Mucosa of descending colon (tissue), 3 donors: ENCODE measurements at regions not wholly inside any gene's neighbourhood (a gene's known extent, or its start where the extent isn't known, plus 50 kb on each side); places are given as distances from the start of the nearest gene placed in this dataset.

Source experiments
- ATAC-seq: fragments of 200-7000 bp; cut with Tn5 transposase; one replicate; pipeline ENCODE4 v1.9.1; 2020; ENCODE audit warnings: mild to moderate bottlenecking, moderate library complexity
- DNase-seq, 3 donors: peaks; one replicate each; pipeline ENCODE4 v3.0.0-alpha.2; 2020
- H3K36me3 ChIP-seq: fragments of 200-600 bp; one replicate; pipeline ENCODE4 v1.8.0; 2021; ENCODE audit warnings: low read depth, mild to moderate bottlenecking
- H3K4me1 ChIP-seq: fragments of 200-600 bp; one replicate; pipeline ENCODE4 v1.8.0; 2021; ENCODE audit warnings: low read depth, mild to moderate bottlenecking
- H3K4me3 ChIP-seq: fragments of 200-600 bp; one replicate; pipeline ENCODE4 v1.8.0; 2021; ENCODE audit warnings: mild to moderate bottlenecking
- H3K9me3 ChIP-seq: fragments of 200-600 bp; one replicate; pipeline ENCODE4 v1.8.0; 2021; ENCODE audit warnings: mild to moderate bottlenecking
- intact Hi-C, 2 donors: fragments of 100-400 bp; cut with DNase I in 1 of 2; cut with micrococcal nuclease in 1 of 2; formaldehyde crosslinking; loops; one replicate each; pipeline versions ENCODE4 v1.11.0 to v1.11.1; 2022; cut with DNase I, micrococcal nuclease
- TF ChIP-seq, protein P1 (sequence below): fragments of 200-600 bp; IDR thresholded peaks from one replicate; pipeline ENCODE4 v1.8.0; 2022; ENCODE audit warnings: antibody characterized with exemption, mild to moderate bottlenecking
- donor health status: DM: no; HTN: no; CAD: no; lungs with moderate emphysema.
- donor health status: DM: no; HTN: no; CAD: no.
- donor health status: DM: no; HTN: yes; CAD: no.

DNA sequence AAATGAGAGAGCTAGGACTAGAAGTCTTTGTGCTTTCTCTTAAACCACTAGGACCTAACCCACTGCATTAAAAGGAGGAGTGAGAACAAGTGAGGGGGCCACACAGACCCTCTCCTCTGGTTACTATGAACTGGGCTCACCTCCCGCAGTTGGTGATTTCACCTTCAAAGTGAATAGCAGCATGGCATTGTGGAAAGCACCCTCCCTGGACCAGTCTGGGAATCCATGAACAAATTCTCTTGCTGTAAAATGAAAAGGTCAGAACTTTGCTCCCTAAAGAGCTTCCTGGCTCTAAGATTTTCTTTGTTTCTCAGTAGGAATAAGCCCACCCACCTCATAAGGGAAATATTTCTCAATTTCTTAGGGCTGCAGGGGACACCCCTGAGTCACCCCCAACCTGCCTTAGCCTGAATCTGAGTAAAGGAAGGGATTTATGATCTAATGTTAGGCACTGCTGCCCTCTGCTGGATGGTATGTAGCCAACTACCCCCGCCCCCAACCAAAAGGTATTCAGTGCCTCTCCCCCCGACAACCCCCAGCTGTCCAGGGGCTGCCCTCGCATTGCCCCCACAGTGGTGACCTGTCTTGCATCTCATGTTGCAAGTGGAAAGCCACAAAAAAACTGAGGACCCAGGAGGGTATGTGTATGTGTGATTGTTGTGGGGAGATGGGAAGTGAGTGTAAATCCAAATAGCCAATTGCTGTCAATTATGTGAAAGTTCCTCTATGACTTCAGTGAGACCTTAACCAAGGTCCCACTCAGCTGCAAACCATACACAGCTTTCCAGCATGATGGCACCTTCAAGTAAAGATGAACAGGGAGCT is 230.9 kb upstream of the SLC14A2 start:
- H3K9me3 ChIP-seq = no peaks in the 10 kb centered on the region
- ATAC-seq (peak; percentile 76), DNase-seq (peak in 2 of 3 donors; percentile 44 to 75)
- no peaks in the 10 kb centered on the region for H3K36me3 ChIP-seq
- intact Hi-C loops = loop anchor here in 1 of 2 donors (5.0 kb wide), 1 partner anchor 107 kb away; no protein-coding TSS in a partner anchor
- no peaks in the 10 kb centered on the region for H3K4me1 ChIP-seq
- TF ChIP-seq, protein P1, sequence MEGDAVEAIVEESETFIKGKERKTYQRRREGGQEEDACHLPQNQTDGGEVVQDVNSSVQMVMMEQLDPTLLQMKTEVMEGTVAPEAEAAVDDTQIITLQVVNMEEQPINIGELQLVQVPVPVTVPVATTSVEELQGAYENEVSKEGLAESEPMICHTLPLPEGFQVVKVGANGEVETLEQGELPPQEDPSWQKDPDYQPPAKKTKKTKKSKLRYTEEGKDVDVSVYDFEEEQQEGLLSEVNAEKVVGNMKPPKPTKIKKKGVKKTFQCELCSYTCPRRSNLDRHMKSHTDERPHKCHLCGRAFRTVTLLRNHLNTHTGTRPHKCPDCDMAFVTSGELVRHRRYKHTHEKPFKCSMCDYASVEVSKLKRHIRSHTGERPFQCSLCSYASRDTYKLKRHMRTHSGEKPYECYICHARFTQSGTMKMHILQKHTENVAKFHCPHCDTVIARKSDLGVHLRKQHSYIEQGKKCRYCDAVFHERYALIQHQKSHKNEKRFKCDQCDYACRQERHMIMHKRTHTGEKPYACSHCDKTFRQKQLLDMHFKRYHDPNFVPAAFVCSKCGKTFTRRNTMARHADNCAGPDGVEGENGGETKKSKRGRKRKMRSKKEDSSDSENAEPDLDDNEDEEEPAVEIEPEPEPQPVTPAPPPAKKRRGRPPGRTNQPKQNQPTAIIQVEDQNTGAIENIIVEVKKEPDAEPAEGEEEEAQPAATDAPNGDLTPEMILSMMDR = no peak
- H3K4me3 ChIP-seq = no peak overlapping the region

DNA sequence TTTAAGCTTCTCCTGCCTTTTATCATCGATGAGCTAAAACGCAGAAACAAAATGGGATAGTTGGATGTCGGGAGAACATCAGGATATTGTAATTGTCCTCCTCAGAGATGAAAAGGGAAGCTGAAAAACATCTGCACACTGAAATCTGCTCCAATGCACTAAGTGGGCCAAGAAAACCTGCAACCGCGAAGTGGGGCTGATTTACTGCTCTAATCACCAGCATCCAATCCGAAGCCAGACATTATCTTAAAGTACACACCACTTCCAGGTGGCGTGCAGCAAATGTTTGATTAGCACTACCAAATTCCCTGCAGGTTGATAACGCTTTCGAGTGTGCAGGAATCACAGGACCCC is 230.3 kb upstream of the SLC14A2 start:
- no peak for ATAC-seq
- no peaks in the 10 kb centered on the region for H3K4me1 ChIP-seq
- intact Hi-C loops = loop anchor here in 1 of 2 donors (5.0 kb wide), 1 partner anchor 108 kb away; no protein-coding TSS in a partner anchor
- H3K9me3 ChIP-seq = no peaks in the 10 kb centered on the region
- H3K4me3 ChIP-seq = no peak overlapping the region
- H3K36me3 ChIP-seq = no peaks in the 10 kb centered on the region
- TF ChIP-seq, protein P1 = no peak
- no peak for DNase-seq

DNA sequence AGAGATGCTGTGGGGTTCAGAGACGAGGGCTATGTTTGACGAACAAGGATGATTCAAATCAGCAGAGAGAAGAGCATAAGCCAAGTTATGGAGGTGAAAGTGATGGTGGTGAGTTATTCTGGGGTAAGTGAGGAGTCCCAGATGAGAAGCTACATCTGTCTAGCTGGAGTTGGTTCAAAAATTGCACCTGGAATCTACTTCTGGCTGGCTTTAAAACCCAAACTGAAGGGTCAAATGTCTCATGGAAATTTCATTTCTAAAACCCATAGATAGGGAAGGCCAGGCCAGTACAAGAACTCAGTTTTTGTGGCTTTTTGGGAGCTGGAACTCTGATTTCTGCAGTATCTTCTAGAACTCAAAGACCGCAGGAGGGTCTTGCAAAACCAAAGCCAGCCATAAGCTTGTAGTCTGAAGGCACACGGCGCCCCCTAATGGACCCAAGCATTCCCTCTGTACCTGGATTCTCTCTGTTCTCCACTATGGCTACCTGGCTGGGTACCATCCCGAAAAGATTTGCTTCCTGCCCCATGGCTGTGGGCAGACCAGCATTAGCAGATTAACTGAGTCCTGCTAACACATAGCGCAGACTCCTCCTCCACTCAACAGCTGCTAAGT is 229.1 kb upstream of the SLC14A2 start:
- peak; percentile 61 for ATAC-seq
- intact Hi-C loops = no loop called here
- Histone ChIP-seq H3K9me3 (no peaks in the 10 kb centered on the region), H3K4me3 (no peak overlapping the region), H3K4me1 (no peaks in the 10 kb centered on the region), H3K36me3 (no peaks in the 10 kb centered on the region)
- peak in 2 of 3 donors; percentile 33 to 58 for DNase-seq
- TF ChIP-seq, protein P1 = no peak

DNA sequence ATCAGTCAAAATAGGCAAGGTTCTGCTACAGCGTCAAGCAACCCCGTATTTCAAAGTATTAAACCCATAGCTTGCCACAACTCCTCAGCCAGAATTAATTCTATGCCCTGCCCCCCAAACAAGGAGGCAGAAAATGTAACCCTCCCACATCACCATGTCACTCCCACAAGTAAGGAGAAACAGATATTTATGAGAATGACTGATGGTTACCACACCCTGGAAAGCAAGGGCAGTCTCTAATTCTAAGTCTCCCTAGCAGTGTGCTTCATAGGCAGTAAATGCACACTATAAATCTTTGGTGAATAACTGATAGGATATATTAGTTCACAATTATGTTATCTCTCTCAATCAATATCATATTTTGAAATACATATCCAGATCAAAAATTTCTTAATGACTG is 228.0 kb upstream of the SLC14A2 start:
- no peak for DNase-seq
- Histone ChIP-seq H3K9me3 (no peaks in the 10 kb centered on the region), H3K4me1 (no peaks in the 10 kb centered on the region), H3K4me3 (no peak overlapping the region), H3K36me3 (no peaks in the 10 kb centered on the region)
- no peak for ATAC-seq
- intact Hi-C loops = no loop called here
- TF ChIP-seq, protein P1 = no peak

GRCh38 chr18:45398448-45398847 is 216.8 kb upstream of the SLC14A2 start:
- DNase-seq = no peak
- H3K36me3 ChIP-seq = no peaks in the 10 kb centered on the region
- H3K9me3 ChIP-seq = no peaks in the 10 kb centered on the region
- peaks cover 4% of the 10 kb centered on the region for H3K4me1 ChIP-seq
- ATAC-seq = peak; percentile 55
- TF ChIP-seq, protein P1 = no peak
- intact Hi-C loops = no loop called here
- H3K4me3 ChIP-seq = no peak overlapping the region
